ENCODE measurements at regions not wholly inside any gene's neighbourhood (a gene's known extent, or its start where the extent isn't known, plus 50 kb on each side); places are given as distances from the start of the nearest gene placed in this dataset.

- Histone ChIP-seq H3K9me1 (ENCODE audit: insufficient read depth, low read length) (no peaks in the 10 kb centered on the region), H3K9ac (ENCODE audit: low read depth, low read length) (no peak overlapping the region), H3K27me3 (ENCODE audit: control insufficient read depth, insufficient read depth, low read length) (no peaks in the 10 kb centered on the region), H3K56ac (ENCODE audit: extremely low read depth, insufficient read depth, low read length) (no peak overlapping the region), H3K4me2 (ENCODE audit: low read depth, low read length) (no peak overlapping the region), H4K20me1 (ENCODE audit: insufficient read depth, low read length) (no peaks in the 10 kb centered on the region), H2AK9ac (replicated peaks; ENCODE audit: low read depth, low read length, poor library complexity) (no peak overlapping the region), H3K9me3 (ENCODE audit: control insufficient read depth, insufficient read depth, low read length) (no peaks in the 10 kb centered on the region), H3K4me1 (ENCODE audit: control insufficient read depth, insufficient read depth, low read length) (no peaks in the 10 kb centered on the region), H3K23ac (ENCODE audit: low read depth, low read length) (no peak overlapping the region), H2BK120ac (ENCODE audit: low read depth, low read length) (no peak overlapping the region), H2BK20ac (ENCODE audit: low read depth, low read length) (no peak overlapping the region), H4K5ac (ENCODE audit: low read depth, low read length) (no peak overlapping the region), H2AK5ac (ENCODE audit: low read depth, low read length) (no peak overlapping the region), H4K91ac (ENCODE audit: insufficient read depth, low read depth, low read length) (no peak overlapping the region), H3K18ac (ENCODE audit: low read depth, low read length) (no peak overlapping the region), H3K4ac (ENCODE audit: low read depth, low read length) (no peak overlapping the region), H3K36me3 (ENCODE audit: control insufficient read depth, insufficient read depth, low read length) (no peaks in the 10 kb centered on the region), H2AFZ (replicated peaks; ENCODE audit: low read length, poor library complexity) (no peak overlapping the region), H3K4me3 (ENCODE audit: insufficient read depth, low read depth, low read length) (no peak overlapping the region), H2BK5ac (ENCODE audit: low read depth, low read length, poor library complexity, severe bottlenecking) (no peak overlapping the region), H3K79me1 (ENCODE audit: low read depth in 1 of 2, low read length in 2 of 2) (no peaks in the 10 kb centered on the region), H3K27ac (ENCODE audit: insufficient read depth, low read length) (no peak overlapping the region), H2BK15ac (ENCODE audit: low read depth, low read length) (no peak overlapping the region), H4K8ac (ENCODE audit: low read depth in 2 of 2, low read length in 2 of 2) (no peak overlapping the region), H3K14ac (replicated peaks; ENCODE audit: low read depth, low read length) (no peak overlapping the region)
- intact Hi-C loops (cut with micrococcal nuclease), result loop anchor here (1.0 kb wide), 1 partner anchor 22 kb away; no protein-coding TSS in a partner anchor
- DNase-seq (no peak), ATAC-seq (ENCODE audit: low read depth) (no peak)
- in situ Hi-C loops (cut with MboI; ENCODE audit: low sequenced_read_pairs), result no loop called here
- TF ChIP-seq MAZ (IDR thresholded peaks at IDR 0.05; ENCODE audit: borderline replicate concordance, low read depth, low read length), result no peak
- no peak for TF ChIP-seq RAD21 (IDR thresholded peaks at IDR 0.05; ENCODE audit: low read length)
- TF ChIP-seq RCOR1 (IDR thresholded peaks at IDR 0.05; ENCODE audit: insufficient replicate concordance, low read length), result no peak
- no peak for TF ChIP-seq RFX5 (IDR thresholded peaks at IDR 0.05; ENCODE audit: low read depth, low read length)
- no peak for TF ChIP-seq NFE2L2 (IDR thresholded peaks at IDR 0.05; ENCODE audit: low read depth, low read length)
- TF ChIP-seq POLR2A (IDR thresholded peaks at IDR 0.05; ENCODE audit: low read depth, low read length), result no peak
- no peak for TF ChIP-seq CHD1 (IDR thresholded peaks at IDR 0.05; ENCODE audit: low read depth, low read length)
- no peak for TF ChIP-seq CTCF (conservative IDR thresholded peaks at IDR 0.05; ENCODE audit: low read depth, low read length)
- TF ChIP-seq USF2 (IDR thresholded peaks at IDR 0.05; ENCODE audit: low read depth, low read length), result no peak
- no peak for TF ChIP-seq ELK1 (IDR thresholded peaks at IDR 0.05; ENCODE audit: borderline replicate concordance, low read depth, low read length)
- TF ChIP-seq CEBPB (IDR thresholded peaks at IDR 0.05; ENCODE audit: low read depth, low read length), result no peak
- no peak for TF ChIP-seq MXI1 (IDR thresholded peaks at IDR 0.05; ENCODE audit: borderline replicate concordance, low read depth, low read length)
- no peak for TF ChIP-seq FOS (IDR thresholded peaks at IDR 0.05; ENCODE audit: low read depth, low read length)
- no peak for TF ChIP-seq MAFK (IDR thresholded peaks at IDR 0.05; ENCODE audit: low read depth, low read length)
- no TSS peak for BruUV-seq (replicated peaks)
- CTCF ChIA-PET, result no interaction called here
- WGBS, 2 experiments (ENCODE audit: extremely low coverage in 2 of 2, insufficient read length in 1 of 2), result no CpG with 5 or more reads among the region's 3 CpGs
- dilution Hi-C loops (cut with HindIII; ENCODE audit: low sequenced_read_pairs, unreplicated experiment), result no loop called here
- POLR2A ChIA-PET (ENCODE audit: unreplicated experiment), result no interaction called here
These were observed 437.7 kb downstream of the GPATCH2 start for GRCh38 chr1:217193151-217193550.

All from IMR-90 (cell line).